HG03565 (cell line): ENCODE measurements at regions not wholly inside any gene's neighbourhood (a gene's known extent, or its start where the extent isn't known, plus 50 kb on each side); places are given as distances from the start of the nearest gene placed in this dataset.

Source experiments
- ATAC-seq: cut with Tn5 transposase; IDR thresholded peaks from one replicate; pipeline ENCODE4 v1.9.1; 2021; ENCODE audit warnings: mild to moderate bottlenecking, moderate library complexity; ENCODE audit not compliant: unreplicated experiment

- ATAC-seq = no peak
Measured at GRCh38 chr6:33869826-33870423, 66.1 kb upstream of the MLN start.

GRCh38 chr6:33869121-33869520, 65.3 kb upstream of the MLN start:
- ATAC-seq = no peak

GRCh38 chr6:33868141-33868540, 64.3 kb upstream of the MLN start:
- ATAC-seq = no peak

- no peak for ATAC-seq
Measured at GRCh38 chr6:33865478-33866077, 61.8 kb upstream of the MLN start.

GRCh38 chr6:33863723-33864440, 60.1 kb upstream of the MLN start:
- ATAC-seq = no peak

GRCh38 chr6:33863084-33863483, 59.3 kb upstream of the MLN start:
- ATAC-seq = no peak

- no peak for ATAC-seq
Measured at GRCh38 chr6:33862536-33862935, 58.7 kb upstream of the MLN start.

- ATAC-seq = no peak
Measured at GRCh38 chr6:33861722-33862121, 57.9 kb upstream of the MLN start.

GRCh38 chr6:33860706-33861474, 57.1 kb upstream of the MLN start:
- no peak for ATAC-seq

- ATAC-seq = no peak
Measured at GRCh38 chr6:33860006-33860405, 56.2 kb upstream of the MLN start.

- no peak for ATAC-seq
Measured at GRCh38 chr6:33858804-33859505, 55.2 kb upstream of the MLN start.

- ATAC-seq = no peak
Measured at GRCh38 chr6:33857932-33858475, 54.2 kb upstream of the MLN start.

GRCh38 chr6:33857093-33857931, 53.5 kb upstream of the MLN start:
- no peak for ATAC-seq

- ATAC-seq = no peak
Measured at GRCh38 chr6:33856655-33857054, 52.9 kb upstream of the MLN start.

GRCh38 chr6:33856031-33856590, 52.3 kb upstream of the MLN start:
- ATAC-seq = no peak

GRCh38 chr6:33854572-33855030, 50.8 kb upstream of the MLN start:
- ATAC-seq = no peak

- no peak for ATAC-seq
Measured at GRCh38 chr6:33853736-33854135, 49.9 kb upstream of the MLN start.
